Panc1 (cell line): ENCODE measurements at regions not wholly inside any gene's neighbourhood (a gene's known extent, or its start where the extent isn't known, plus 50 kb on each side); places are given as distances from the start of the nearest gene placed in this dataset.

Source experiments
- ATAC-seq: fragments of 200-7000 bp; cut with Tn5 transposase; 2 replicates; pipeline ENCODE4 v1.9.1; 2020; ENCODE audit warnings: mild to moderate bottlenecking, moderate library complexity
- BruUV-seq: library from RNA; stranded (reverse); fragments of 400-500 nt; replicated peaks from 2 replicates; lab custom pipeline; 2021; lab: Mats Ljungman, UMichigan
- CTCF ChIA-PET: fragments of 300-600 bp; sonication (Branson Sonifier 250); formaldehyde crosslinking; loops from one replicate; lab custom pipeline; 2022; ENCODE audit warnings: antibody characterized with exemption; lab: Charles Lee
- POLR2A ChIA-PET: fragments of 300-600 bp; sonication (Branson Sonifier 250); formaldehyde crosslinking; loops from one replicate; lab custom pipeline; 2022; ENCODE audit warnings: antibody characterized with exemption; lab: Charles Lee
- DNase-seq: peaks from one replicate; pipeline ENCODE4 v3.0.0-alpha.2; 2010; ENCODE audit warnings: low read depth, low spot score
- H3K27ac ChIP-seq: 2 replicates; pipeline ENCODE4 v1.5.1; 2011; ENCODE audit warnings: mild to moderate bottlenecking, low read length, inconsistent platforms
- H3K27me3 ChIP-seq: fragments of 200-500 bp; sonication (Bioruptor generic); 2 replicates; pipeline ENCODE4 v1.6.0; 2014; ENCODE audit warnings: low read length, inconsistent platforms; ENCODE audit not compliant: control insufficient read depth, insufficient read depth
- H3K36me3 ChIP-seq: fragments of 200-500 bp; sonication (Bioruptor generic); 2 replicates; pipeline ENCODE4 v1.5.1; 2014; ENCODE audit warnings: inconsistent platforms, mild to moderate bottlenecking, low read length, moderate library complexity; ENCODE audit not compliant: control insufficient read depth, insufficient read depth
- H3K4me1 ChIP-seq: 2 replicates; pipeline ENCODE4 v1.5.1; 2011; ENCODE audit warnings: inconsistent platforms, mild to moderate bottlenecking, low read length, moderate library complexity; ENCODE audit not compliant: control insufficient read depth, insufficient read depth
- H3K4me3 ChIP-seq, 2 experiments: 2 replicates each; pipeline ENCODE4 v1.5.1; 2011 to 2012; ENCODE audit warnings: low read depth in 2 of 2, low read length in 2 of 2, mild to moderate bottlenecking in 2 of 2, inconsistent platforms in 1 of 2, moderate library complexity in 1 of 2
- H3K9me3 ChIP-seq: fragments of 200-500 bp; sonication (Bioruptor generic); 2 replicates; pipeline ENCODE4 v1.5.1; 2014; ENCODE audit warnings: low read depth, mild to moderate bottlenecking, inconsistent platforms, low read length, moderate library complexity; ENCODE audit not compliant: control insufficient read depth, insufficient read depth
- CTCF ChIP-seq: fragments of 450-650 bp; IDR thresholded peaks from 2 replicates; pipeline ENCODE4 v1.5.1; 2017; ENCODE audit warnings: mild to moderate bottlenecking
- POLR2AphosphoS5 ChIP-seq: IDR thresholded peaks from 2 replicates; pipeline ENCODE4 v1.6.1; 2012; ENCODE audit warnings: mild to moderate bottlenecking, low read depth, low read length, moderate library complexity
- REST ChIP-seq, 2 experiments: IDR thresholded peaks; 2 replicates each; pipeline ENCODE4 v1.6.1; 2011 to 2012; ENCODE audit warnings: low read depth in 2 of 2, control low read depth in 1 of 2, low read length in 1 of 2, mild to moderate bottlenecking in 1 of 2, moderate library complexity in 1 of 2; ENCODE audit not compliant: insufficient read depth in 1 of 2
- SIN3A ChIP-seq: IDR thresholded peaks from 2 replicates; pipeline ENCODE4 v1.6.1; 2012; ENCODE audit warnings: low read depth, mild to moderate bottlenecking, low read length, moderate library complexity, borderline replicate concordance; ENCODE audit not compliant: insufficient read depth
- TCF7L2 ChIP-seq: IDR thresholded peaks from 2 replicates; pipeline ENCODE4 v1.6.1; 2011; ENCODE audit warnings: mild to moderate bottlenecking, low read depth, low read length, inconsistent platforms
- in situ Hi-C: cut with HindIII; loops from 2 replicates; pipeline ENCODE4 v1.10.0; 2016; ENCODE audit warnings: low sequenced_read_pairs, low pct_unique_long_range_greater_than_20kb
- intact Hi-C: fragments of 100-400 bp; cut with micrococcal nuclease; formaldehyde crosslinking; loops from one replicate; pipeline ENCODE4 v1.10.0; 2022; ENCODE audit not compliant: unreplicated experiment

GRCh38 chr13:84029396-84029795 lies 147.1 kb upstream of the SLITRK1 start:
- DNase-seq (no peak), ATAC-seq (no peak)
- H3K4me1 ChIP-seq, result no peaks in the 10 kb centered on the region
- TF ChIP-seq SIN3A (no peak), POLR2AphosphoS5 (no peak), CTCF (no peak), TCF7L2 (no peak), REST (IDR thresholded peaks at IDR 0.05; ENCODE audit: insufficient read depth in 1 of 2, low read depth in 2 of 2, low read length in 1 of 2) (no peak)
- POLR2A ChIA-PET, result no interaction called here
- H3K9me3 ChIP-seq, result no peaks in the 10 kb centered on the region
- no peak overlapping the region for H3K4me3 ChIP-seq
- in situ Hi-C loops, result no loop called here
- no peaks in the 10 kb centered on the region for H3K36me3 ChIP-seq
- CTCF ChIA-PET, result no interaction called here
- intact Hi-C loops, result no loop called here
- no peaks in the 10 kb centered on the region for H3K27me3 ChIP-seq
- no peak overlapping the region for H3K27ac ChIP-seq
- no TSS peak for BruUV-seq

GRCh38 chr13:84025824-84026223 lies 143.6 kb upstream of the SLITRK1 start:
- Histone ChIP-seq H3K36me3 (no peaks in the 10 kb centered on the region), H3K9me3 (no peaks in the 10 kb centered on the region), H3K4me1 (no peaks in the 10 kb centered on the region), H3K27ac (no peak overlapping the region), H3K27me3 (no peaks in the 10 kb centered on the region), H3K4me3 (no peak overlapping the region)
- ChIA-PET POLR2A (no interaction called here), CTCF (no interaction called here)
- intact Hi-C loops (no loop called here), in situ Hi-C loops (no loop called here)
- no peak for ATAC-seq
- no peak for TF ChIP-seq REST (IDR thresholded peaks at IDR 0.05; ENCODE audit: insufficient read depth in 1 of 2, low read depth in 2 of 2, low read length in 1 of 2)
- TF ChIP-seq SIN3A, result no peak
- no peak for TF ChIP-seq TCF7L2
- TF ChIP-seq CTCF, result no peak
- TF ChIP-seq POLR2AphosphoS5, result no peak
- no TSS peak for BruUV-seq
- no peak for DNase-seq
